ENCODE measurements at regions not wholly inside any gene's neighbourhood (a gene's known extent, or its start where the extent isn't known, plus 50 kb on each side); places are given as distances from the start of the nearest gene placed in this dataset.
"Not testable (repeated sequence)": the region's sequence is repeated elsewhere in the genome, so short reads cannot be mapped to it uniquely, and the experiment has no call there.

DNA sequence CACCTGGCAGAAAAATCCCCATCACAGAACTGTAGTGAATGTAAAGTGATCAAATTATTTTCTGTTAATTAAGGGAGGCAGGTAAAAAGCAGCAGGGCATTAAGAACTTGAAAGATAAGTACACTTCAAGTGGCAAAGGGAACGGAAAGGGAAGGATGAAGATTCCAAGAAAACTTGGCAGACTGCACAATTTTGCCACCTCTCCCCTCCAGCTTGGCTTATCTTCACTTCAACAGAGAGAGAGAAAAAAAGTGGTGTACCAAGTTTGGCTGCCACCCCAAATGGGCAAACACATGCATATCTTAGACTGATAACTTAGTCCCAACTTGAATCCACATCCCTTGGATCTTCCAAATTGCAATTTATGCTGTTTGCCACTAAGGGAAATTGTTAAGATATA lies 598.1 kb upstream of the ACTRT1 start:
- H3K4me3 ChIP-seq, result no peak overlapping the region
- DNase-seq, result no peak
- no peaks in the 10 kb centered on the region for H3K9me3 ChIP-seq
- H3K36me3 ChIP-seq, result no peaks in the 10 kb centered on the region
- TF ChIP-seq, protein P1, sequence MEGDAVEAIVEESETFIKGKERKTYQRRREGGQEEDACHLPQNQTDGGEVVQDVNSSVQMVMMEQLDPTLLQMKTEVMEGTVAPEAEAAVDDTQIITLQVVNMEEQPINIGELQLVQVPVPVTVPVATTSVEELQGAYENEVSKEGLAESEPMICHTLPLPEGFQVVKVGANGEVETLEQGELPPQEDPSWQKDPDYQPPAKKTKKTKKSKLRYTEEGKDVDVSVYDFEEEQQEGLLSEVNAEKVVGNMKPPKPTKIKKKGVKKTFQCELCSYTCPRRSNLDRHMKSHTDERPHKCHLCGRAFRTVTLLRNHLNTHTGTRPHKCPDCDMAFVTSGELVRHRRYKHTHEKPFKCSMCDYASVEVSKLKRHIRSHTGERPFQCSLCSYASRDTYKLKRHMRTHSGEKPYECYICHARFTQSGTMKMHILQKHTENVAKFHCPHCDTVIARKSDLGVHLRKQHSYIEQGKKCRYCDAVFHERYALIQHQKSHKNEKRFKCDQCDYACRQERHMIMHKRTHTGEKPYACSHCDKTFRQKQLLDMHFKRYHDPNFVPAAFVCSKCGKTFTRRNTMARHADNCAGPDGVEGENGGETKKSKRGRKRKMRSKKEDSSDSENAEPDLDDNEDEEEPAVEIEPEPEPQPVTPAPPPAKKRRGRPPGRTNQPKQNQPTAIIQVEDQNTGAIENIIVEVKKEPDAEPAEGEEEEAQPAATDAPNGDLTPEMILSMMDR (IDR thresholded peaks at IDR 0.05), result no peak
- TF ChIP-seq POLR2A (IDR thresholded peaks at IDR 0.05), result no peak
- no peak overlapping the region for H3K27ac ChIP-seq
- H3K4me1 ChIP-seq, result no peaks in the 10 kb centered on the region
- no peaks in the 10 kb centered on the region for H3K27me3 ChIP-seq

DNA sequence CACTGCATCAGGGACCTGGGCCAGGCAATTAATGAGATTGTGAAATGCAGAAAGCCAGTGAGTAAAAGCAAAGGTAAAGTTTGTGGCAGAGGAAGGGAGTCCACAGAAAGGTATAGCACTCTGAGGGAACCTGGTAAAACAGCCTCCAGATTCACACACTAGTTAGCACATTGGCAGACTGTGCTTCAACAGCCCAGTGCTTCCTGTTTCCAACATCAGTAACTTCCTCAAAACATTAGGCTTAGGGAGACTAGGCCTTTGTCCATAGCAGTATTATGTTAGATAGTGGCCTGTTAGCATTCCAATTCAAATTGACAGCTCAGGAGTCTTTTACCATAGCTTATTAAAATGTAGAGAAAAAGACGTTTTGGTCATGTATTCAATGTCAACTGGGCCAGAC lies 582.6 kb upstream of the ACTRT1 start:
- no peak overlapping the region for H3K27ac ChIP-seq
- no peaks in the 10 kb centered on the region for H3K4me1 ChIP-seq
- H3K4me3 ChIP-seq, result no peak overlapping the region
- no peaks in the 10 kb centered on the region for H3K27me3 ChIP-seq
- TF ChIP-seq, protein P1 (IDR thresholded peaks at IDR 0.05), result no peak
- no peak for DNase-seq
- no peaks in the 10 kb centered on the region for H3K36me3 ChIP-seq
- H3K9me3 ChIP-seq, result no peaks in the 10 kb centered on the region

DNA sequence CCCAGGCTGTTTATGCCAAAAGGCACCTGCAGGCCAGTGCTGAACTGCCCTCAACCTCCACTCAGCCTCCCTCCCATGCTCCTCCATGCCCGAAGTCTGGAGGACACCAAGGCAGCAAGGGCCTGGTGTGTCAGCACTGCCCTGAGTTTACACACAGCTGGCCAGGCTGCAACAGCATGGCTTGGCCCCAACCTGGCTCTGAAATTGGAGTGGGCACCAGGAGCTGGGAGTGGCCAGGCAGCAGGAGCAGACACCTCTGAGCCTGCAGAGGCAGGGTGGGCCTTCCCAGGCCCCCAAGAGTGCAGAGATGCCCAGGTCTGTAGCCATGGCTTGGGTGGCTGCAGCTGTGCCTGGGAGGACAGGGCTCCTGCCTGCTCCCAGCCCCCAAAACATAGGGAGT lies 571.2 kb upstream of the ACTRT1 start:
- H3K27me3 ChIP-seq, result no peaks in the 10 kb centered on the region
- no peaks in the 10 kb centered on the region for H3K4me1 ChIP-seq
- no peak for DNase-seq
- no peak overlapping the region for H3K4me3 ChIP-seq
- no peaks in the 10 kb centered on the region for H3K36me3 ChIP-seq
- no peak overlapping the region for H3K27ac ChIP-seq
- TF ChIP-seq POLR2A (IDR thresholded peaks at IDR 0.05), result no peak
- TF ChIP-seq, protein P1 (IDR thresholded peaks at IDR 0.05), result no peak
- no peaks in the 10 kb centered on the region for H3K9me3 ChIP-seq

DNA sequence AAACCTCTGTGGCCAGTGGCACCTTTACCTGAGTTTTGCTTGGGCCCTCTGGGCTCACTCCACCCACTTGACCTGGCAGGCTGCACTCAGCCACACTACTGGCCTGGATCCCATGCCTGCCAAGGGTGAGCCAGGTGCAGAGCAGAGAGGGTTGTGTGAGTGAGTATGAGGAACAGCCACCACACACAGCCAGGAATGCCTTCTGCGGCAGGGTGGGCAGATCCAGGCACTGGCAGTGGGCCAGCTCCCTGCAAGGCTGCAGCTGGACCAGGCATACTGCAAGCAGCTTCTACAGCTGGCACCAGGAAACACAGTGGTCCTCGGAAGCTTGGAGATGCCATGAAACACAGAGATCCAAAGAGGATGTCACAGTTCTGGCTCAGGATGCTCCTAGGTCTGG lies 570.1 kb upstream of the ACTRT1 start:
- DNase-seq, result no peak
- no peak overlapping the region for H3K27ac ChIP-seq
- H3K27me3 ChIP-seq, result no peaks in the 10 kb centered on the region
- no peaks in the 10 kb centered on the region for H3K9me3 ChIP-seq
- TF ChIP-seq, protein P1 (IDR thresholded peaks at IDR 0.05), result no peak
- TF ChIP-seq POLR2A (IDR thresholded peaks at IDR 0.05), result no peak
- H3K4me1 ChIP-seq, result no peaks in the 10 kb centered on the region
- no peaks in the 10 kb centered on the region for H3K36me3 ChIP-seq
- no peak overlapping the region for H3K4me3 ChIP-seq

DNA sequence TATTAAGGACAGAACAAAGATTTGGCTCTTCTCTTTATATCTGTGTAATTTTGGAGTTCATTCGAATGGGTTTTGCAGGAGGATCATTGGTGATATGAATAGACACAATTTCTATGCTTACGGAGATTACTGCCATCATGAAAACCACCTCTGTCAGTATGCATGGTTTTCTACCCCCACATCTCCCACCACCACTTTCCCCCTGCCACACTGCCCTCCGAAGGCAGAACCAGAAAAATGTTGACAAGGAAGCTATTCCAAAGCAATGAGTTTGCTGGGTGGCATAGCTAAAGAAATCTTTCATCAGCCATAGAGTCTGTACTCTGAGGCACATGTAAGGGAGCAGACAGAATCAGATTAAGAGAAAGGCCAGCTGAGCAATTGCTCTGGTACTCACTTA lies 567.3 kb upstream of the ACTRT1 start:
- Histone ChIP-seq H3K27me3 (no peaks in the 10 kb centered on the region), H3K36me3 (no peaks in the 10 kb centered on the region), H3K9me3 (no peaks in the 10 kb centered on the region), H3K27ac (no peak overlapping the region), H3K4me1 (no peaks in the 10 kb centered on the region), H3K4me3 (no peak overlapping the region)
- TF ChIP-seq, protein P1 (IDR thresholded peaks at IDR 0.05), result no peak
- TF ChIP-seq POLR2A (IDR thresholded peaks at IDR 0.05), result no peak
- no peak for DNase-seq

DNA sequence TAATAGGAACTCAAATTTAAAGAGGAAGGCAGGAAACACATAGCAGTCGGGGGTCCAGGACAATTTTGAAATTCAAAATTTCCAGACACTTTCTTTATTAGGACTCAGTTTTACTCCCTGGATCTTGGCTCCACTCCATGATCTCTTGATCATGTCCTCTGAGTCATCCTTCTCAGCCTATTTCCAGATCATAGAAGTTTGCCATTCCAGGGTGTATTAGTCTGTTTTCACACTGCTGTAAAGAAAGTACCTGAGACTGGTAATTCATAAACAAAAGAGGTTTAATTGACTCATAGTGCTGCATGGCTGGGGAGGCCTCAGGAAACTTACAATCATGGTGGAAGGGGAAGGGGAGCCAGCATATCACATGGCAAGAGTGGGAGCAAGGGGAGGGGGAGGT lies 564.7 kb upstream of the ACTRT1 start:
- H3K36me3 ChIP-seq, result no peaks in the 10 kb centered on the region
- no peak overlapping the region for H3K27ac ChIP-seq
- no peak overlapping the region for H3K4me3 ChIP-seq
- no peaks in the 10 kb centered on the region for H3K9me3 ChIP-seq
- TF ChIP-seq, protein P1 (IDR thresholded peaks at IDR 0.05), result no peak
- no peak for TF ChIP-seq POLR2A (IDR thresholded peaks at IDR 0.05)
- H3K27me3 ChIP-seq, result no peaks in the 10 kb centered on the region
- no peak for DNase-seq
- H3K4me1 ChIP-seq, result no peaks in the 10 kb centered on the region

DNA sequence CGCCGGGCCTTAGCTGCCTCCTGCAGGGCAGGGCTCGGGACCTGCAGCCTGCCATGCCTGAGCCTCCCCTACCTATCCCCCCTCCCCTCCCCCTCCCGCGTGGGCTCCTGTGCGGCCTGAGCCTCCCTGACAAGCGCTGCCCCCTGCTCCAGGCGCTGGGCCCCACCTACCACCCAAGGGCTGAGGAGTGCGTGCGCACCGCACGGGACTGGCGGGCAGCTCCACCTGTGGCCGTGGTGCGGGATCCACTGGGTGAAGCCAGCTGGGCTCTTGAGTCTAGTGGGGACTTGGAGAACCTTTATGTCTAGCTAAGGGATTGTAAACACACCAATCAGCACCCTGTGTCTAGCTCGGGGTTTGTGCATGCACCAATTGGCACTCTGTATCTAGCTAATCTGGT lies 554.6 kb upstream of the ACTRT1 start:
- not testable (repeated sequence) for H3K9me3 ChIP-seq, H3K27me3 ChIP-seq, DNase-seq, H3K4me3 ChIP-seq, H3K27ac ChIP-seq, H3K4me1 ChIP-seq, H3K36me3 ChIP-seq

DNA sequence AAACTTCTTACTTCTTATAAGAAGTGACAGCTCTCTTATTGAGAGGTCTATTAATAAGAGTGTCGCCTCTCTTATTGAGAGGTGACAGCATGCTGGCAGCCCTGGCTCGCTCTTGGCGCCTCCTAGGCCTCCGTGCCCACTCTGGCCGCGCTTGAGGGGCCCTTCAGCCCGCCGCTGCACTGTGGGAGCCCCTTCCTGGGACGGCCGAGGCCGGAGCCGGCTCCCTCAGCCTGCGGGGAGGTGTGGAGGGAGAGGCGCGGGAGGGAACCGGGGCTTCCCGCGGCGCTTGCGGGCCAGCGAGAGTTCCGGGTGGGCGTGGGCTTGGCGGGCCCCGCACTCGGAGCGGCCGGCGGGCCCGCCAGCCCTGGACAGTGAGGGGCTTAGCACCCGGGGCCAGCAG lies 554.2 kb upstream of the ACTRT1 start:
- H3K4me1 ChIP-seq, H3K4me3 ChIP-seq, H3K36me3 ChIP-seq, H3K27me3 ChIP-seq, H3K27ac ChIP-seq, DNase-seq, H3K9me3 ChIP-seq: not testable (repeated sequence)

Measured in Peyer's patch (tissue), 4 donors.